GM06990 (cell line): ENCODE measurements at regions not wholly inside any gene's neighbourhood (a gene's known extent, or its start where the extent isn't known, plus 50 kb on each side); places are given as distances from the start of the nearest gene placed in this dataset.

Source experiments
- DNase-seq: peaks from one replicate; pipeline ENCODE4 v3.0.0-alpha.2; 2011; ENCODE audit not compliant: insufficient read length; ENCODE audit errors: extremely low read depth
- H3K27me3 ChIP-seq: replicated peaks from 2 replicates; pipeline ENCODE4 v1.6.0; 2011; ENCODE audit warnings: low read length; ENCODE audit not compliant: control insufficient read depth, insufficient read depth
- H3K36me3 ChIP-seq: 2 replicates; pipeline ENCODE4 v1.5.1; 2011; ENCODE audit warnings: low read length; ENCODE audit not compliant: control insufficient read depth, insufficient read depth
- H3K4me3 ChIP-seq: replicated peaks from 2 replicates; pipeline ENCODE4 v1.5.1; 2011; ENCODE audit warnings: low read depth, mild to moderate bottlenecking, control low read depth, low read length
- CTCF ChIP-seq: IDR thresholded peaks from 2 replicates; pipeline ENCODE4 v1.5.1; 2011; ENCODE audit warnings: low read length, control low read depth, mild to moderate bottlenecking, inconsistent platforms; ENCODE audit not compliant: insufficient read depth, poor library complexity, severe bottlenecking

- H3K27me3 ChIP-seq = no peaks in the 10 kb centered on the region
- TF ChIP-seq CTCF = no peak
- no peak overlapping the region for H3K4me3 ChIP-seq
- no peaks in the 10 kb centered on the region for H3K36me3 ChIP-seq
- DNase-seq = no peak
Observed at GRCh38 chr5:4156153-4156552, 560.5 kb downstream of the IRX1 start.

GRCh38 chr5:4156889-4157288, 561.3 kb downstream of the IRX1 start:
- no peaks in the 10 kb centered on the region for H3K36me3 ChIP-seq
- H3K4me3 ChIP-seq = no peak overlapping the region
- H3K27me3 ChIP-seq = no peaks in the 10 kb centered on the region
- no peak for TF ChIP-seq CTCF
- DNase-seq = no peak

GRCh38 chr5:4158750-4159447, 563.3 kb downstream of the IRX1 start:
- no peak for DNase-seq
- Histone ChIP-seq H3K36me3 (no peaks in the 10 kb centered on the region), H3K27me3 (no peaks in the 10 kb centered on the region), H3K4me3 (no peak overlapping the region)
- no peak for TF ChIP-seq CTCF

- no peaks in the 10 kb centered on the region for H3K36me3 ChIP-seq
- no peak for TF ChIP-seq CTCF
- no peak for DNase-seq
- H3K4me3 ChIP-seq = no peak overlapping the region
- no peaks in the 10 kb centered on the region for H3K27me3 ChIP-seq
Observed at GRCh38 chr5:4159681-4160080, 564.0 kb downstream of the IRX1 start.

- Histone ChIP-seq H3K4me3 (no peak overlapping the region), H3K27me3 (no peaks in the 10 kb centered on the region)
- no peak for DNase-seq
Observed at GRCh38 chr5:4164167-4164566, 568.5 kb downstream of the IRX1 start.

More at GRCh38 chr5:4164167-4164566, 568.5 kb downstream of the IRX1 start:
- no peak for TF ChIP-seq CTCF
- no peaks in the 10 kb centered on the region for H3K36me3 ChIP-seq
